HL-60 (cell line): ENCODE measurements at regions not wholly inside any gene's neighbourhood (a gene's known extent, or its start where the extent isn't known, plus 50 kb on each side); places are given as distances from the start of the nearest gene placed in this dataset.

Experiments
- CTCF ChIP-seq: IDR thresholded peaks from one replicate; pipeline ENCODE4 v1.5.1; 2011; ENCODE audit warnings: low read length, control low read depth, inconsistent platforms; ENCODE audit not compliant: insufficient read depth
- GABPA ChIP-seq: IDR thresholded peaks from 2 replicates; pipeline ENCODE4 v1.6.1; 2012; ENCODE audit warnings: low read depth

- no peak for TF ChIP-seq CTCF
- no peak for TF ChIP-seq GABPA
Measured at GRCh38 chr12:74250891-74251290, 286.7 kb upstream of the ATXN7L3B start.
